ENCODE measurements at regions not wholly inside any gene's neighbourhood (a gene's known extent, or its start where the extent isn't known, plus 50 kb on each side); places are given as distances from the start of the nearest gene placed in this dataset.

DNA sequence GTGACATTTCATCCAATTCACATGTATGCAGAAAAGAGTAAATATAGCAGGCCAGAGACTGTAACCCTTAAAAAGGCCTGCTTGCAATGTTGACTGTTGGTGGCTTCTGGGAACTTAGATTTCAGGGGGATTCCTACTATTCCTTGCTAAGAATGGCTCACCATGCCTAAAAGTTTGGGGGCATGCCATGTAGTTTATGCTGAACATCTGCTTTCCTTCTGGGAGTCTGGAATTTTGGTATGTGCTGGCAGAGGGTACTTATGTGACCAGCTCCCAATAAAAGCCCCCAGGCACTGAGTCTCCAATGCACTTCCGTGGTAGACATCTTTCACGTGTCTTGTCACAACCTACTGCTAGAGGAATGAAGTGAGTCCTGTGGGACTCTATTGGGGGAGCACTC is 88.4 kb upstream of the PCDH8 start:
- no peak for TF ChIP-seq POLR2AphosphoS5 (IDR thresholded peaks at IDR 0.05)
- DNase-seq: peak in 1 of 2 donors; percentile 13
- 83 to 100% (median 89%) methylated on average over 2 of the region's 2 CpGs for WGBS, 5 donors

DNA sequence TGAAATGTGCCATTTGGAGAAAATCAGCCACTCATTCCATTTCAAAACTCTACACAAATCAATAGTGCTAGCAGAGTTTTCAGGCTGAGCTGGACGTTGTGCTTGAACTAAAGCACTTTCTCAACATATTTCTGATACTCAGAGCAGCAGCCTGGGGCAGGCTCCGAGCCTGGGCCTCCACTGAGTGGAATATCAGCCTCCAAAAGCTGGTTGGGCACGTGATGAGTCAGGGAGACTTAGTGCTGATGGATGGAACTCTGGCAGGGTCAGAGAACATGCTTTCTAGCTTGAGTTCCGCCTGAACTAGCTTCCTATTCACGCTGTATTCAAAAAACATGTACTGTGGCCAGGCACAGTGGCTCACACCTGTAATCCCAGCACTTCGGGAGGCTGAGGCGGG is 85.8 kb upstream of the PCDH8 start:
- TF ChIP-seq, protein P1, sequence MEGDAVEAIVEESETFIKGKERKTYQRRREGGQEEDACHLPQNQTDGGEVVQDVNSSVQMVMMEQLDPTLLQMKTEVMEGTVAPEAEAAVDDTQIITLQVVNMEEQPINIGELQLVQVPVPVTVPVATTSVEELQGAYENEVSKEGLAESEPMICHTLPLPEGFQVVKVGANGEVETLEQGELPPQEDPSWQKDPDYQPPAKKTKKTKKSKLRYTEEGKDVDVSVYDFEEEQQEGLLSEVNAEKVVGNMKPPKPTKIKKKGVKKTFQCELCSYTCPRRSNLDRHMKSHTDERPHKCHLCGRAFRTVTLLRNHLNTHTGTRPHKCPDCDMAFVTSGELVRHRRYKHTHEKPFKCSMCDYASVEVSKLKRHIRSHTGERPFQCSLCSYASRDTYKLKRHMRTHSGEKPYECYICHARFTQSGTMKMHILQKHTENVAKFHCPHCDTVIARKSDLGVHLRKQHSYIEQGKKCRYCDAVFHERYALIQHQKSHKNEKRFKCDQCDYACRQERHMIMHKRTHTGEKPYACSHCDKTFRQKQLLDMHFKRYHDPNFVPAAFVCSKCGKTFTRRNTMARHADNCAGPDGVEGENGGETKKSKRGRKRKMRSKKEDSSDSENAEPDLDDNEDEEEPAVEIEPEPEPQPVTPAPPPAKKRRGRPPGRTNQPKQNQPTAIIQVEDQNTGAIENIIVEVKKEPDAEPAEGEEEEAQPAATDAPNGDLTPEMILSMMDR (IDR thresholded peaks at IDR 0.05): no peak
- TF ChIP-seq POLR2AphosphoS5 (IDR thresholded peaks at IDR 0.05) (no peak), EP300 (IDR thresholded peaks at IDR 0.05) (no peak), POLR2A (IDR thresholded peaks at IDR 0.05) (no peak)
- DNase-seq: no peak
- intact Hi-C loops (cut with DNase I; ENCODE audit: low total_unique reads): no loop called here
- H3K4me1 ChIP-seq: no peaks in the 10 kb centered on the region
- H3K27me3 ChIP-seq: peaks cover 0 to 13% (median 0%) of the 10 kb centered on the region in 3 donors
- no peak overlapping the region for H3K4me3 ChIP-seq
- no peaks in the 10 kb centered on the region for H3K36me3 ChIP-seq
- 61 to 74% (median 65%) methylated on average over 7 of the region's 7 CpGs for WGBS, 5 donors
- H3K9me3 ChIP-seq: no peaks in the 10 kb centered on the region
- H3K27ac ChIP-seq: no peak overlapping the region

More for the DNA sequence above, 88.4 kb upstream of the PCDH8 start:
- intact Hi-C loops (cut with DNase I; ENCODE audit: low total_unique reads): no loop called here
- Histone ChIP-seq H3K9me3 (no peaks in the 10 kb centered on the region), H3K27ac (no peak overlapping the region), H3K27me3 (peaks cover 0 to 27% (median 0%) of the 10 kb centered on the region in 3 donors), H3K36me3 (no peaks in the 10 kb centered on the region), H3K4me3 (no peak overlapping the region), H3K4me1 (no peaks in the 10 kb centered on the region)

DNA sequence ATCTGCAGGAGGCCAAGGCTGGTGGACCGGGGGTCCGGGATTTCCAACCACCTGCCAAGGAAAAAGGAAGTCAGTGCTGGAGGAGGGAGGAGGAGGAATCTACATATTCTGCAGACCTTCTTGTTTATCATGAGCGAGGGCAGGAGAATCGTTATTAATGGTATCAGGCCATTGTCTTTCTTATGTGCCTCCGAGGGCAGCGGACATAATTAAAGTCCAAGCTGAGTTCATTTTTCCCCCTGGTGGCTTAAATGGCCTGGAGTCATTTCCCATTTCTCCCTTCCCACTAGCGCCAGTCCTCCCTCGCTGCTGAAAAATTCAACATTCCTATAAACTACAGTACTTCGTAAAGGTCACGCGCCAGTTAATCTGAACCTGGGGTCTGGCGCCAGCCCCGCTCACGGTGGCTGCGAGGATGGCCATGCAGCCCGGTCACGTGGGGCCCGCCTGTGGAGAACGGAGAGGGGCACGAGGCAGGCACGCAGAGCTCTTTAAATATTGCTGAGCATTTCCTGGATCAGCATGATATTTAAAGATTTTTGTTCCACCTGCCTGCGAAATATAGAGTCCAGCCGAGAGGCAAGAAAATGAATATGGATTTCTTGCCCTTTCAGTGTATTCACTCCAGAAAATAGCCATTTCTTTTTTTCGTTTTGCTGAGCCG is 85.2 kb upstream of the PCDH8 start:
- Histone ChIP-seq H3K27ac (no peak overlapping the region), H3K9me3 (no peaks in the 10 kb centered on the region), H3K27me3 (peaks cover 0 to 9% (median 0%) of the 10 kb centered on the region in 3 donors), H3K4me3 (no peak overlapping the region), H3K36me3 (no peaks in the 10 kb centered on the region), H3K4me1 (no peaks in the 10 kb centered on the region)
- intact Hi-C loops (cut with DNase I; ENCODE audit: low total_unique reads): no loop called here
- TF ChIP-seq POLR2A (IDR thresholded peaks at IDR 0.05) (no peak), POLR2AphosphoS5 (IDR thresholded peaks at IDR 0.05) (no peak), EP300 (IDR thresholded peaks at IDR 0.05) (no peak)
- TF ChIP-seq, protein P1 (IDR thresholded peaks at IDR 0.05): no peak
- 87 to 91% (median 89%) methylated on average over 25 of the region's 25 CpGs for WGBS, 5 donors
- DNase-seq: no peak

DNA sequence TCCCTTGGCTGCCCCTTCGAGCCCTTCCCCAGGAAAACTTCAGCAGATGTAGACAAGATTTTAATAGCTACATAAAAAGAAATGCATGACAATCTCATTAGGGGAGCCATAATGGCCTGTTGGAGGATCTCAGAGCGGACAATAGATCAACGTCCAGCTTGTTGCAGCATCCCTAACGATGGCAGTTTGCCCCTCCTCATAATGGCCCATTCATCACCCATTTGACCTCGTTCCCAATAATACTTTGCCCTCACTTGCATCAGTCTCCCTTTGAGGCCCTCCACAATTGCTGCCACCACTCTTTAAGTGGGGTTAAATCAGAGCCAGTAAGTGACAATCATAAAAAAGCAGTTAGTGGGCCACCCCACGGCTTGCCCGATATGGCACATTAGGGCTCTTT is 84.7 kb upstream of the PCDH8 start:
- no peak overlapping the region for H3K4me3 ChIP-seq
- no peaks in the 10 kb centered on the region for H3K9me3 ChIP-seq
- no peak for DNase-seq
- no peaks in the 10 kb centered on the region for H3K36me3 ChIP-seq
- no peaks in the 10 kb centered on the region for H3K4me1 ChIP-seq
- intact Hi-C loops (cut with DNase I; ENCODE audit: low total_unique reads): no loop called here
- peaks cover 0 to 4% (median 0%) of the 10 kb centered on the region in 3 donors for H3K27me3 ChIP-seq
- no peak overlapping the region for H3K27ac ChIP-seq
- no peak for TF ChIP-seq POLR2A (IDR thresholded peaks at IDR 0.05)
- TF ChIP-seq, protein P1 (IDR thresholded peaks at IDR 0.05): no peak
- TF ChIP-seq POLR2AphosphoS5 (IDR thresholded peaks at IDR 0.05): no peak
- TF ChIP-seq EP300 (IDR thresholded peaks at IDR 0.05): no peak
- WGBS, 5 donors: 75 to 86% (median 82%) methylated on average over 7 of the region's 7 CpGs

DNA sequence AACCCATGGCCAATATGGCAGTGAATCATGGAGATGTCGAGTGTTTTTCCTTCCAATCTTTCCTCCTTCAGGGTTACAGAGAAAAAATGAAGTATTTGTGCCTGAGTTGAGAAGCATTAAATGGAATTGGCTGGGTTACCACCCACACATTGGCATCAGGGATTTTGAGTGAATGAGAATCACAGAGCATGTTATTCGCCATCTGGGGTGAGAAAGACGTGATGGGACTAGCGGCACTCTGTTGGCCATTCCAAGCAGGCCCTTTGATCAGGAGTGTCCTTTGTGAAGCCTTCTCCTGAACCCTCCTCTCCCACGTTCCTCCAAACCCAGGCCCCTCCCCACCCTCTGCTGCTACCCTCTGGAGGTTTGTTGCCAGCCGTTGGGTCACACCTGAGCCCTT is 84.2 kb upstream of the PCDH8 start:
- Histone ChIP-seq H3K4me1 (no peaks in the 10 kb centered on the region), H3K27ac (no peak overlapping the region), H3K36me3 (no peaks in the 10 kb centered on the region), H3K27me3 (peaks cover 0 to 4% (median 0%) of the 10 kb centered on the region in 3 donors), H3K9me3 (no peaks in the 10 kb centered on the region), H3K4me3 (no peak overlapping the region)
- TF ChIP-seq POLR2A (IDR thresholded peaks at IDR 0.05) (no peak), POLR2AphosphoS5 (IDR thresholded peaks at IDR 0.05) (no peak), EP300 (IDR thresholded peaks at IDR 0.05) (no peak)
- TF ChIP-seq, protein P1 (IDR thresholded peaks at IDR 0.05): no peak
- DNase-seq: no peak
- WGBS, 5 donors: 80 to 86% (median 83%) methylated on average over 6 of the region's 6 CpGs
- intact Hi-C loops (cut with DNase I; ENCODE audit: low total_unique reads): no loop called here
